Spleen (tissue), 7 donors: ENCODE measurements at regions not wholly inside any gene's neighbourhood (a gene's known extent, or its start where the extent isn't known, plus 50 kb on each side); places are given as distances from the start of the nearest gene placed in this dataset.

Source experiments
- CTCF ChIP-seq, 11 experiments: fragments of 200-600 bp in 7 of 11; fragments of 450-650 bp in 4 of 11; sonication (generic) in 4 of 11; IDR thresholded peaks in 8 of 11; conservative IDR thresholded peaks in 3 of 11; 1 replicate in 7 of 11; 2 replicates in 4 of 11; pipeline versions ENCODE4 v1.4.0 to v1.8.0; 2016 to 2021; ENCODE audit warnings: antibody characterized with exemption in 11 of 11, inconsistent platforms in 4 of 11, mild to moderate bottlenecking in 1 of 11
- POLR2A ChIP-seq, 3 donors: fragments of 450-650 bp; IDR thresholded peaks; one replicate each; pipeline ENCODE4 v1.5.1; 2017; ENCODE audit warnings: antibody characterized with exemption in 3 of 3, mild to moderate bottlenecking in 1 of 3
- POLR2AphosphoS5 ChIP-seq, 3 donors: sonication (generic); formaldehyde crosslinking; IDR thresholded peaks; one replicate each; pipeline ENCODE4 v1.5.1; 2017; ENCODE audit warnings: antibody characterized with exemption in 3 of 3
- donor health status: DM: no; HTN: no; CAD: no; lungs with moderate emphysema.
- donor health status: DM: no; HTN: no; CAD: no.
- donor health status: DM: no; HTN: no; CAD: no.

GRCh38 chr11:93271596-93271995 lies 58.9 kb upstream of the DEUP1 start:
- TF ChIP-seq CTCF (IDR thresholded peaks at IDR 0.05 in 8 of 11, conservative IDR thresholded peaks at IDR 0.05 in 3 of 11) = no peak
- TF ChIP-seq POLR2A (IDR thresholded peaks at IDR 0.05) = no peak
- TF ChIP-seq POLR2AphosphoS5 (IDR thresholded peaks at IDR 0.05) = no peak
